Femur (tissue), 1 donor: ENCODE measurements at regions not wholly inside any gene's neighbourhood (a gene's known extent, or its start where the extent isn't known, plus 50 kb on each side); places are given as distances from the start of the nearest gene placed in this dataset.
A peak's percentile ranks its signal among the peaks of the same experiment; 100 is the strongest.

Source experiments
- DNase-seq: peaks from one replicate; pipeline ENCODE4 v3.0.0-alpha.2; 2017

GRCh38 chr6:81857812-81858211 is 105.3 kb upstream of the TENT5A start:
- no peak for DNase-seq

DNA sequence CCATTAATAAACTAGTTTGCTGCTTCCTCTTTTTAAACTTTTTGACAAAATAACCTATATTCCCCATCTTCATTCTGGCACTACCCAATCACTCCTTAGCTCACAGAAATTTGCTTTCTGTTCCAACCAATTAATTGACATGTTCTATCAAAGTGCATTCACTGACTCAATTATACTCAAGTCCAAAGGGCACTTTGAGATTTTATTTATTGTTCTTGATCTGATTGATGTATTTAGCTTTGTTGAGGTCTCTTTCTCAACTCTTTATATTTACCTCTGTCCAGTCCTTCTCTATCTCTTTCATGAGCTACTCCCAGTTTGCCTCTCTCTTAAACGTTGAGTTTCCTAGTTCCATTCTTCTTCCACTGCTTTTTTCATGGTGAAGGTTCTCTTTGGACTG is 104.4 kb upstream of the TENT5A start:
- no peak for DNase-seq

DNA sequence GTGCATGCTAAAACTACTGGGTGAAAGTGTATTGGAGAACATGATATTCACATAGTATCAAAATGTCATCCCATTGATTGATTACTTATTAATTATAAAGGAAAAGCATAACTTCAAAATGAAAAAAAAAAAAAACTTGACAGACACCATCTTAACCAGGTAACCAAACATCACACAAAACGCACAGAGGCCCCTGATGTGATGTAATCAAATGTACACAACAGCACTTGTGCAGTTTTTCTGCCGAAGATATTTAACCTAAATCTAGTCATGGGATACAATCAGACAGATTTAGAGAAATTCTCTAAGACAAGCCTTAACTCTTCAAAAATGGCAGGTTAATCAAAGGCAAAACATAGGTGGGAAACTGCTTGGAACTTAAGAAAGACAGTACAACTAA is 102.0 kb upstream of the TENT5A start:
- DNase-seq, result no peak

DNA sequence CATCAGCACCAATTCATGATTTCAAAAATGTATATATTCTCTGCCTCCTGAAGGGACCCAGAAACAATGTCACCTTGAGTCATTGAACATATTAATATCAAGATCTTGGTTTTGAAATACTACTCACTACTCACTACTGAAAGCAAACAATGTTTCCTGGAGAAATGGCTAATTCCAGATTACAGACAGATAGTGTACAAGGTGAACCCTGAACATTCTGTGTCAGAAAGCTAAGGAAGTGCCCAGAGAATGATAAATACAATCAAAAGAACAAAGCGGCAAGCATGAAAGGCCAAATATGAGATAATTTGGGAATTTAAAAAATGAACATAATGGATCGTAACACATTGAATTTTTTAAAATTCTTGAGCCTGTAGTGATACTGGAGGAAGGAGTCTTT is 101.5 kb upstream of the TENT5A start:
- no peak for DNase-seq

DNA sequence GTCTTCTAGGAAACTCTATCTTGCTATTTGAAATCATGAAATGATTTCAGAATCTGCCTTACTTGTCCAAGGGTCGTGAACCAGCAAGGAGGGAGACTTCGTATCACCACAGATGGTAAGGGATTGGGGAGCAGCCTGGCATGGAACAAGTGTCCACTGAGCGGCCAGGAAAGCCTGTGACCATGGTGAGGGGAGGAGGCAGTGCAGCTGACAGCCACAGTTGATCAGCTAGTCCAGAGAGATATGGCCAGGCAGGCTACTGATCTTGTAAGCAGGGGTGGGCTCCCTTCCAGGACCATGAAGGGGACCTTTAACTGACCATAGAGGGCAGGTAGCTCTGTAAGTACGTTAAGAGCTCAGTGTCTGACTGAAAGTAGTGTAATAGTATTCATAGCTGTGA is 96.8 kb upstream of the TENT5A start:
- DNase-seq, result no peak

DNA sequence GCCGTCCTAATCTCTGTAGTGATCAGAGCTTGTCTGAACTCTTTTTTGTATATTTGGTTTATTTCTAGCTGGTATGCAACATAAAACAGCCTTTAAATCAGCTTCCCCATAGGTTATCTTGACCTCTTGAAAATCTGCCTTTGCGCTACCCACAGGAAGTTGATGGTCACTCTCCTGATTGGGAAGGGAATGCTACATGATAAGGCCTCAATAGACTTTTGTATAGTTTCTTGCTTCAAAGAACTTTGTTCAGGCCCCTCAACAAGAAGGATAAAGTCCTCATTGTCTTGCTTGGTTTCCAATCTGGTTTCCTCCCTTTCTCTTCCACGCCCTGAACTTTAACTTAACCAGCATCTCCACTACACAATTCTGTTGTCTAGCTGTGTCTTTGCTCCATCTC is 95.4 kb upstream of the TENT5A start:
- no peak for DNase-seq

GRCh38 chr6:81844686-81845085 is 92.2 kb upstream of the TENT5A start:
- no peak for DNase-seq

GRCh38 chr6:81843302-81843701 is 90.8 kb upstream of the TENT5A start:
- peak; percentile 29 for DNase-seq

- no peak for DNase-seq
These were observed 89.8 kb upstream of the TENT5A start for GRCh38 chr6:81842254-81842653.

- DNase-seq, result no peak
These were observed 86.4 kb upstream of the TENT5A start for GRCh38 chr6:81838724-81839426.

- no peak for DNase-seq
These were observed 85.5 kb upstream of the TENT5A start for GRCh38 chr6:81838031-81838430.

- no peak for DNase-seq
These were observed 81.7 kb upstream of the TENT5A start for GRCh38 chr6:81834141-81834681.

GRCh38 chr6:81832304-81832703 is 79.8 kb upstream of the TENT5A start:
- DNase-seq, result no peak

DNA sequence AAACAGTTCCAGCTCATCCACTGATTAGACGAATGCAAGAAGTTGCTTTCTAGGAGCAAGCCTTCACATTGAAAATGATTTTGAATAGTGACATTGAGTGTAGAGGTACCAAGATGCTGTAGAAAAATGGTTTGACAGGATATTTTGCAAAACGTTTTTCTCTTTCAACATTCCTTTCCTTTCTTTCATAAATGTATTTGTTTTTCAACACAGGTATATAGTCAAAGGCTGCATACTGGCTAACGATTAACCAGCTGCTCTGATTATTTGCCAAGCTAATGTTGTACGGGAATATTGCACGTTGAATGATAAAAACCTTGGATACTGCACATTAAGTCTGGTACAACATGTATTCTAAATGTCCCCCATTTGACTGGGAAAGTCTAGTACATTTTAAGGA is 78.8 kb upstream of the TENT5A start:
- no peak for DNase-seq

DNA sequence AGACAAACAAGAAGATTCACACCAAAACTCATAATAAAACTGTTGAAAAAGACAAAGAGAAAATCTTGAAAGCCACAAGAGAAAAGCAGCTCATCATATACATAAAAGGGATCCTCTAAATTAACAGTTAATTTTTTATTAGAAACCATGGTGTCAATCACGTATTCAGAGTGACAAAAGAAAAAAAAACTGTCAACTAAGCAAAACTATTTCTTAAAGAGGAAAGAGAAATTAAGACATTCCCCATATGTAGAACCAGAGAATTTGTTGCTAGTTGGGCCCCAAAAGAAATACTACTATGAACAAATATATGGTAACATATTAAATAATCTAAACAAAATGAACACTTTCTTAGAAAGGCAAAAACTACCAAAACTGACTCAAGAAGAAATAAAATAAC is 74.3 kb upstream of the TENT5A start:
- DNase-seq, result no peak

DNA sequence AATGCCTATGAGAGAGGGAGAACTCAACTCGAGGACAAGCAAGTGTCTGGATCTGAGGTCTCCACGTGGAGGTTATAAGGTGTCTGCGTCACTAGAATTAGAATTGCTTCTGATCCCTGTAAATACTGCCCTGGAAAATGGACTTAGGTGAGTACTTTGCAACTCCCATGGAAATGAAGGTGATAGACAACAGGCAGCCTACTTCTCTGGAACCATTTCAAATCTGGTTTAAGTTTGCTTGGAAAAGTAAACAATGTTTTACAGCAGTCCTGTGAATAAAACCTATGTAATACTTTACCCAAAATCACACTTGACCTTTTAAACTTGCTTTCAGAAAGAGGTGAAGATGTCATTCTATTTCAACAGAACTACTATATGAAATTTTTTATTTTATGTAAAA is 70.1 kb upstream of the TENT5A start:
- no peak for DNase-seq

GRCh38 chr6:81821449-81821848 is 69.0 kb upstream of the TENT5A start:
- DNase-seq, result no peak

- no peak for DNase-seq
These were observed 68.5 kb upstream of the TENT5A start for GRCh38 chr6:81820980-81821379.

GRCh38 chr6:81820422-81820821 is 67.9 kb upstream of the TENT5A start:
- DNase-seq, result no peak

GRCh38 chr6:81819767-81820166 is 67.3 kb upstream of the TENT5A start:
- DNase-seq, result no peak

DNA sequence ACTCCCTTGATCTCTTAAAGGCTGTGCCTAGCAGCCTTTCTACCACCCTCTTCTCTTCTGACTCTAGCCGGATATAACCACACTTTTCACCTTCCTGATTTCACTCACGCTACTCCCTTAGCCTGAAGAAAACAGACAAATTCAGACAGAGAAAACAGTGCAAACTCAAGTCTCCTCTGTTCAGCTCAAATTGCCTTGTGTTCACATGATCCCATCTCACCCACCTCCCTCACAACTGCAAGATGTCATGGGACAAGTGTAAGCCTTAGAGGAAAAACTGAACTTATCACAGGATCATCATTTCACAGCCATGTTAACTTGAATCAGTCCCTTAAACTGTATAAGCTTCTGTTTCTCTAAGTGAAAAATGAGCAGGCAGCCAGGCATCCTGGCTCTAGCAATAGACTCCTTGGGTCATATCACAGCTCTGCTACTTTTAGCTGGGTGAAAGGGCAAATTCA is 66.5 kb upstream of the TENT5A start:
- DNase-seq, result no peak

- no peak for DNase-seq
These were observed 63.9 kb upstream of the TENT5A start for GRCh38 chr6:81816380-81816779.

DNA sequence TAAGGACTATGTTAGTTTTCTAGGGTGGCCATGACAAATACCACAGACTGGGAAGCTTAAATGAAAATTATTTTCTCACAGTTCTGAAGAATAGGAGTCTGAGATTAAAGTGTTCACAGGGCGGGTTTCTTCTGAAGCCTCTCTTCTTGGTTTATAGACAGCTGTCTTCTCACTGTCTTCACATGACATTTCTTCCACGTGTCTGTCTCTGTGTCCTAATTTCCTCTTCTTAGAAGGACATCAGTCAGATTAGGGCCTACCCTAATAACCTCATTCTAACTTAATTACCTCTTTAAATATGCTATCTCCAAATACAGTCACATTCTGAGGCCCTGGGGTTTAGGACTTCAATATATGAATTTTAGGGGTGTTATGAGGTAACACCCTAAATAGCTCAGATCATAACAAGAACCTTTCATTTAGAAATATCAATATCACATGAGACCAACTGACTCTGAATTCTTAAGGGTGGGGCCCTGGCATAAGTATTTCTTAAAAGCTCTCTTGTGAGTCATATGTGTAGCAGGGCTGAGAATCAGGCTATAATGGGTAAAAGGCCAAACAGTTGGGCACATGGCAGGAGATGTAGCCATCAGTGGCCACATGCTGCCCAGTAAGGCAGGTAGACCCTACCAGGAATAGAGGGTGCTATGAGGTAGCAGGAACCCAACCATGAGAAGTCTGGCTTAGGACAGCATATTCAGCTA is 62.0 kb upstream of the TENT5A start:
- no peak for DNase-seq

GRCh38 chr6:81813305-81813704 is 60.8 kb upstream of the TENT5A start:
- no peak for DNase-seq
